ENCODE measurements at regions not wholly inside any gene's neighbourhood (a gene's known extent, or its start where the extent isn't known, plus 50 kb on each side); places are given as distances from the start of the nearest gene placed in this dataset.

GRCh38 chr2:70380621-70381020 lies 78.8 kb upstream of the FAM136A start:
- TF ChIP-seq CTCF (IDR thresholded peaks at IDR 0.05; ENCODE audit: low read length) = no peak
- TF ChIP-seq EZH2phosphoT487 (IDR thresholded peaks at IDR 0.05; ENCODE audit: low read length) = no peak
- no peak for TF ChIP-seq EZH2 (optimal IDR thresholded peaks at IDR 0.05; ENCODE audit: low read depth, low read length)

All from MM.1S (cell line).